T1000 (cell line): ENCODE measurements at regions not wholly inside any gene's neighbourhood (a gene's known extent, or its start where the extent isn't known, plus 50 kb on each side); places are given as distances from the start of the nearest gene placed in this dataset.
"Not testable (repeated sequence)": the region's sequence is repeated elsewhere in the genome, so short reads cannot be mapped to it uniquely, and the experiment has no call there.

Source experiments
- DNase-seq: peaks from one replicate; lab custom pipeline; 2025; ENCODE audit warnings: mixed read lengths; lab: John Stamatoyannopoulos, UW

- not testable (repeated sequence) for DNase-seq
These were observed 178.2 kb upstream of the ZNG1F start for GRCh38 chr9:41367301-41367700.

GRCh38 chr9:41361790-41362189, 172.7 kb upstream of the ZNG1F start:
- not testable (repeated sequence) for DNase-seq

- DNase-seq = not testable (repeated sequence)
These were observed 170.0 kb upstream of the ZNG1F start for GRCh38 chr9:41359116-41359515.

GRCh38 chr9:41358682-41359081, 169.6 kb upstream of the ZNG1F start:
- peak; percentile 41 for DNase-seq

GRCh38 chr9:41357918-41358404, 168.8 kb upstream of the ZNG1F start:
- DNase-seq = not testable (repeated sequence)

- DNase-seq = not testable (repeated sequence)
These were observed 168.2 kb upstream of the ZNG1F start for GRCh38 chr9:41357350-41357748.

- DNase-seq = not testable (repeated sequence)
These were observed 167.7 kb upstream of the ZNG1F start for GRCh38 chr9:41356588-41357349.

GRCh38 chr9:41355712-41356450, 166.8 kb upstream of the ZNG1F start:
- not testable (repeated sequence) for DNase-seq

GRCh38 chr9:41354978-41355377, 165.9 kb upstream of the ZNG1F start:
- not testable (repeated sequence) for DNase-seq

GRCh38 chr9:41354060-41354934, 165.2 kb upstream of the ZNG1F start:
- DNase-seq = not testable (repeated sequence)

GRCh38 chr9:41353026-41353425, 163.9 kb upstream of the ZNG1F start:
- DNase-seq = not testable (repeated sequence)

- DNase-seq = not testable (repeated sequence)
These were observed 163.3 kb upstream of the ZNG1F start for GRCh38 chr9:41352390-41352789.

- DNase-seq = not testable (repeated sequence)
These were observed 158.8 kb upstream of the ZNG1F start for GRCh38 chr9:41347893-41348292.

GRCh38 chr9:41332562-41332961, 143.4 kb upstream of the ZNG1F start:
- not testable (repeated sequence) for DNase-seq

GRCh38 chr9:41321277-41321676, 132.2 kb upstream of the ZNG1F start:
- not testable (repeated sequence) for DNase-seq

GRCh38 chr9:41308953-41309352, 119.8 kb upstream of the ZNG1F start:
- DNase-seq = not testable (repeated sequence)

GRCh38 chr9:41285744-41286143, 96.6 kb upstream of the ZNG1F start:
- DNase-seq = not testable (repeated sequence)

GRCh38 chr9:41280299-41281238, 91.5 kb upstream of the ZNG1F start:
- DNase-seq = not testable (repeated sequence)

GRCh38 chr9:41279437-41279836, 90.3 kb upstream of the ZNG1F start:
- DNase-seq = not testable (repeated sequence)

- not testable (repeated sequence) for DNase-seq
These were observed 89.9 kb upstream of the ZNG1F start for GRCh38 chr9:41279033-41279432.
